WTC11 (cell line): ENCODE measurements at regions not wholly inside any gene's neighbourhood (a gene's known extent, or its start where the extent isn't known, plus 50 kb on each side); places are given as distances from the start of the nearest gene placed in this dataset.

Source experiments
- ATAC-seq: fragments of 200-7000 bp; cut with Tn5 transposase; 2 replicates; pipeline ENCODE4 v1.10.0; 2021; ENCODE audit warnings: mild to moderate bottlenecking, moderate library complexity
- CTCF ChIA-PET: fragments of 300-600 bp; sonication (Branson Sonifier 250); formaldehyde crosslinking; loops from one replicate; lab custom pipeline; 2021; ENCODE audit warnings: antibody characterized with exemption; lab: Charles Lee
- POLR2A ChIA-PET: fragments of 350-600 bp; sonication (Branson Sonifier 250); formaldehyde crosslinking; loops from one replicate; lab custom pipeline; 2021; ENCODE audit warnings: antibody characterized with exemption; lab: Charles Lee
- DNase-seq: peaks from one replicate; pipeline ENCODE4 v3.0.0; 2021; ENCODE audit warnings: low spot score
- H3K27ac Mint-ChIP-seq: 2 replicates; pipeline ENCODE4 v1.8.0; 2021; ENCODE audit warnings: mixed read lengths
- H3K27me3 Mint-ChIP-seq: 2 replicates; pipeline ENCODE4 v1.8.0; 2021; ENCODE audit warnings: low read depth, mild to moderate bottlenecking, moderate library complexity, mixed read lengths
- H3K36me3 Mint-ChIP-seq: 2 replicates; pipeline ENCODE4 v1.8.0; 2021; ENCODE audit warnings: mixed read lengths
- H3K4me1 Mint-ChIP-seq: 2 replicates; pipeline ENCODE4 v1.8.0; 2022; ENCODE audit warnings: mixed read lengths
- H3K4me3 Mint-ChIP-seq: 2 replicates; pipeline ENCODE4 v1.8.0; 2021; ENCODE audit warnings: mild to moderate bottlenecking, moderate library complexity, mixed read lengths
- H3K9me3 Mint-ChIP-seq: 2 replicates; pipeline ENCODE4 v1.8.0; 2021; ENCODE audit warnings: mixed read lengths
- CBFB ChIP-seq: sonication (generic); formaldehyde crosslinking; IDR thresholded peaks from 2 replicates; pipeline ENCODE4 v1.8.1; 2022; ENCODE audit warnings: mild to moderate bottlenecking, low read depth, missing genetic modification reagents
- CREM ChIP-seq: sonication (generic); formaldehyde crosslinking; IDR thresholded peaks from 2 replicates; pipeline ENCODE4 v1.8.1; 2022; ENCODE audit warnings: mild to moderate bottlenecking, missing genetic modification reagents, moderate library complexity
- E2F1 ChIP-seq: sonication (generic); formaldehyde crosslinking; IDR thresholded peaks from 2 replicates; pipeline ENCODE4 v1.8.0; 2022; ENCODE audit warnings: mild to moderate bottlenecking, missing genetic modification reagents
- EMX1 ChIP-seq: fragments of 250-450 bp; sonication (Bioruptor Pico); IDR thresholded peaks from 2 replicates; pipeline ENCODE4 v1.8.0; 2021; ENCODE audit warnings: mild to moderate bottlenecking
- HMGA2 ChIP-seq: fragments of 250-450 bp; sonication (Bioruptor Pico); IDR thresholded peaks from 2 replicates; pipeline ENCODE4 v1.4.0; 2021; ENCODE audit warnings: mild to moderate bottlenecking, moderate library complexity
- JAZF1 ChIP-seq: fragments of 250-450 bp; sonication (Bioruptor Pico); IDR thresholded peaks from 2 replicates; pipeline ENCODE4 v1.9.0; 2021; ENCODE audit warnings: moderate library complexity, mild to moderate bottlenecking, inconsistent platforms
- MAX ChIP-seq: sonication (generic); formaldehyde crosslinking; IDR thresholded peaks from 2 replicates; pipeline ENCODE4 v1.8.0; 2022; ENCODE audit warnings: mild to moderate bottlenecking, missing genetic modification reagents
- MLX ChIP-seq: sonication (generic); formaldehyde crosslinking; IDR thresholded peaks from 2 replicates; pipeline ENCODE4 v1.8.1; 2023; ENCODE audit warnings: mild to moderate bottlenecking, missing genetic modification reagents, moderate library complexity
- NFATC4 ChIP-seq: fragments of 250-450 bp; sonication (Bioruptor Pico); IDR thresholded peaks from 2 replicates; pipeline ENCODE4 v1.9.0; 2021; ENCODE audit warnings: mild to moderate bottlenecking
- NR2C2 ChIP-seq: sonication (generic); formaldehyde crosslinking; IDR thresholded peaks from 2 replicates; pipeline ENCODE4 v1.8.0; 2022; ENCODE audit warnings: mild to moderate bottlenecking, missing genetic modification reagents
- SMAD4 ChIP-seq: sonication (generic); formaldehyde crosslinking; IDR thresholded peaks from 2 replicates; pipeline ENCODE4 v1.8.0; 2022; ENCODE audit warnings: mild to moderate bottlenecking, missing genetic modification reagents
- USF1 ChIP-seq: sonication (generic); formaldehyde crosslinking; IDR thresholded peaks from 2 replicates; pipeline ENCODE4 v1.8.0; 2022; ENCODE audit warnings: mild to moderate bottlenecking, missing genetic modification reagents
- USF2 ChIP-seq: sonication (generic); formaldehyde crosslinking; IDR thresholded peaks from 2 replicates; pipeline ENCODE4 v1.8.1; 2023; ENCODE audit warnings: mild to moderate bottlenecking, missing genetic modification reagents, moderate library complexity
- ZNF232 ChIP-seq: sonication (generic); formaldehyde crosslinking; IDR thresholded peaks from 2 replicates; pipeline ENCODE4 v1.8.0; 2022; ENCODE audit warnings: mild to moderate bottlenecking, missing genetic modification reagents
- ZNF317 ChIP-seq: sonication (generic); formaldehyde crosslinking; IDR thresholded peaks from 2 replicates; pipeline ENCODE4 v1.8.1; 2023; ENCODE audit warnings: low read depth, mild to moderate bottlenecking, moderate library complexity, missing genetic modification reagents, borderline replicate concordance
- ZNF532 ChIP-seq: fragments of 250-450 bp; sonication (Bioruptor Pico); IDR thresholded peaks from 2 replicates; pipeline ENCODE4 v1.9.0; 2021; ENCODE audit warnings: mild to moderate bottlenecking, borderline replicate concordance

GRCh38 chr3:194806991-194807630, 121.4 kb downstream of the FAM43A start:
- CTCF ChIA-PET: interaction anchor here (1.9 kb wide), 1 partner anchor 125 kb away, joined by 7 read pairs; no protein-coding TSS in a partner anchor
- Mint-ChIP-seq H3K36me3 (no peaks in the 10 kb centered on the region), H3K4me1 (peaks cover 19% of the 10 kb centered on the region), H3K9me3 (no peaks in the 10 kb centered on the region), H3K4me3 (no peak overlapping the region), H3K27ac (no peak overlapping the region), H3K27me3 (peaks cover 2% of the 10 kb centered on the region; the same call in 1 of the 2 replicates)
- TF ChIP-seq ZNF232 (CRISPR knock-in tag) (no peak), MAX (CRISPR knock-in tag) (no peak), NR2C2 (CRISPR knock-in tag) (no peak), EMX1 (CRISPR knock-in tag) (no peak), MLX (no peak)
- POLR2A ChIA-PET: no interaction called here
- DNase-seq: no peak
- ATAC-seq: no peak

- ChIA-PET CTCF (interaction anchor here (0.9 kb wide), 1 partner anchor 176 kb away, joined by 3 read pairs; no protein-coding TSS in a partner anchor), POLR2A (no interaction called here)
- no peak for TF ChIP-seq CREM (CRISPR knock-in tag)
- no peak for TF ChIP-seq E2F1 (CRISPR knock-in tag)
- no peak for TF ChIP-seq CBFB (CRISPR knock-in tag)
- TF ChIP-seq HMGA2 (CRISPR knock-in tag): no peak
- no peak for TF ChIP-seq USF2 (CRISPR knock-in tag)
- TF ChIP-seq JAZF1 (CRISPR knock-in tag): no peak
- no peak for TF ChIP-seq ZNF317
- no peak for TF ChIP-seq USF1
- no peak overlapping the region for H3K27ac Mint-ChIP-seq
- no peak for ATAC-seq
- no peak for DNase-seq
- H3K9me3 Mint-ChIP-seq: no peaks in the 10 kb centered on the region
- no peak overlapping the region for H3K4me3 Mint-ChIP-seq
- no peaks in the 10 kb centered on the region for H3K36me3 Mint-ChIP-seq
- peaks cover 2% of the 10 kb centered on the region; the same call in 1 of the 2 replicates for H3K27me3 Mint-ChIP-seq
- H3K4me1 Mint-ChIP-seq: peaks cover 19% of the 10 kb centered on the region
Measured at GRCh38 chr3:194808640-194809097, 123.0 kb downstream of the FAM43A start.

- H3K27ac Mint-ChIP-seq: no peak overlapping the region
- peaks cover 2% of the 10 kb centered on the region; the same call in 1 of the 2 replicates for H3K27me3 Mint-ChIP-seq
- CTCF ChIA-PET: interaction anchor here (0.9 kb wide), 1 partner anchor 176 kb away, joined by 3 read pairs; no protein-coding TSS in a partner anchor
- POLR2A ChIA-PET: no interaction called here
- H3K9me3 Mint-ChIP-seq: no peaks in the 10 kb centered on the region
- ATAC-seq (no peak), DNase-seq (no peak)
- no peak overlapping the region for H3K4me3 Mint-ChIP-seq
- no peaks in the 10 kb centered on the region for H3K36me3 Mint-ChIP-seq
- peaks cover 19% of the 10 kb centered on the region for H3K4me1 Mint-ChIP-seq
- TF ChIP-seq E2F1 (CRISPR knock-in tag) (no peak), ZNF532 (no peak), SMAD4 (CRISPR knock-in tag) (no peak), NFATC4 (no peak)
Measured at GRCh38 chr3:194809382-194809781, 123.7 kb downstream of the FAM43A start.
